Fibroblast of the aortic adventitia (primary cell): ENCODE measurements at regions not wholly inside any gene's neighbourhood (a gene's known extent, or its start where the extent isn't known, plus 50 kb on each side); places are given as distances from the start of the nearest gene placed in this dataset.

ENCODE experiments used
- DNase-seq: peaks from one replicate; pipeline ENCODE4 v3.0.0-alpha.2; 2010; ENCODE audit warnings: low read depth
- H3K4me3 ChIP-seq: 2 replicates; pipeline ENCODE4 v1.5.1; 2011; ENCODE audit warnings: low read depth, mild to moderate bottlenecking, control low read depth, low read length, moderate library complexity
- TF ChIP-seq, protein P1 (sequence below): IDR thresholded peaks from 2 replicates; pipeline ENCODE4 v1.5.1; 2011; ENCODE audit warnings: mild to moderate bottlenecking, low read length, control low read depth, inconsistent platforms; ENCODE audit not compliant: insufficient read depth

DNA sequence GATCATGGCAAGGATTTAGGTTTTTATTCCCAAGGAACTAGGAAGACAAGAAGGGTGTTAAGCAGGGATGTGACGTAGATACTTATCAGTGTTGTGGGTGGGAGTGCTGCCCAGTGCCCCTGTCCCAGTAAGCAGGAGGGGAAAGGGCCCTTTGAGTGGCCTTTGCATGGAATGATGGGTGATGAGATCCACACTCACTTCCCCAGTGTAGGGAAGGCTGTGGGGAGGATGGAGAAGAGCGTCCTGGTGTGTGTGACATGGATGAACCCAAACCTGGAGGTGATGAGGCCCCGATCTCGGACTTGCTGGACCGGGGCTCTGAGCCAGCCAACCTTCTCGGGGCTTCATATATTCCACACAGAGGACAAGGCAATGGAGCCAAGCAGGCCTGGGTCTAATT, 610.9 kb downstream of the CDH26 start:
- DNase-seq = no peak
- no peak overlapping the region for H3K4me3 ChIP-seq
- TF ChIP-seq, protein P1, sequence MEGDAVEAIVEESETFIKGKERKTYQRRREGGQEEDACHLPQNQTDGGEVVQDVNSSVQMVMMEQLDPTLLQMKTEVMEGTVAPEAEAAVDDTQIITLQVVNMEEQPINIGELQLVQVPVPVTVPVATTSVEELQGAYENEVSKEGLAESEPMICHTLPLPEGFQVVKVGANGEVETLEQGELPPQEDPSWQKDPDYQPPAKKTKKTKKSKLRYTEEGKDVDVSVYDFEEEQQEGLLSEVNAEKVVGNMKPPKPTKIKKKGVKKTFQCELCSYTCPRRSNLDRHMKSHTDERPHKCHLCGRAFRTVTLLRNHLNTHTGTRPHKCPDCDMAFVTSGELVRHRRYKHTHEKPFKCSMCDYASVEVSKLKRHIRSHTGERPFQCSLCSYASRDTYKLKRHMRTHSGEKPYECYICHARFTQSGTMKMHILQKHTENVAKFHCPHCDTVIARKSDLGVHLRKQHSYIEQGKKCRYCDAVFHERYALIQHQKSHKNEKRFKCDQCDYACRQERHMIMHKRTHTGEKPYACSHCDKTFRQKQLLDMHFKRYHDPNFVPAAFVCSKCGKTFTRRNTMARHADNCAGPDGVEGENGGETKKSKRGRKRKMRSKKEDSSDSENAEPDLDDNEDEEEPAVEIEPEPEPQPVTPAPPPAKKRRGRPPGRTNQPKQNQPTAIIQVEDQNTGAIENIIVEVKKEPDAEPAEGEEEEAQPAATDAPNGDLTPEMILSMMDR = no peak

DNA sequence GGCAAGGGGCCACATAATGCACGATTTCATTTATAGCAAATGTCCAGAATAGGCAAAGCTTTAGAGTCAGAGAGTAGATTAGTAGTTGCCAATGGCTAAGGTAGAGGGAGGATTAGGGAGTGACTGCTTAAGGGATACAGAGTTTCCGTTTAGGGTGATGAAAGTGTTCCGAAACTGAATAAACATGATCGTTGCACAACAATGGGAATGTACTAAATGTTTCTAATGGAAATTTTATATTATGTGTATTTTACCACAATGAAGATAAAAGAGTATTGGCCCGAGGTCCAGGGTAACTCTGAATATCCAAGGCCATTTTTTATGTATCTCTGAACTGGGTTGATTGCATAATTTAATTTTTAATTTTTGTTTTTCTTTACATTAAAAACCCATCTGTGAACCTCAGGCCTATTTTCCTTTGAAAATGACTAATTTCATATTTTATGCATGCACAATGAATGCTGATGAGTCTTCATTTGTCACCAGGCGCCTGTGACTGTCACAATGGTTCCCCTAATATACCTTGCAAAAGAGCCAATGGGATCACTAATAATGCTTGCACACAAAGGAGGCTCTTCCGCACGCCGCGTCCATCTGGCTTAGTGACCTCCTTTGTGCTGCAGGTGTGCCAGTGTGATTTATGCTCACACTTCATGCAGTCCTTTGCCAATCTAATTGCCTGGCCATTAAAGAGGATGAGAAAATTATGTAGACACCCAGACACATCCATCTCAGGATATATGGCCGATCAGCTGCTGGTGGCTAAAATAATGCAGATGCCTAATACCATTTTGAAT, 612.5 kb downstream of the CDH26 start:
- TF ChIP-seq, protein P1 = no peak
- no peak overlapping the region for H3K4me3 ChIP-seq
- no peak for DNase-seq

DNA sequence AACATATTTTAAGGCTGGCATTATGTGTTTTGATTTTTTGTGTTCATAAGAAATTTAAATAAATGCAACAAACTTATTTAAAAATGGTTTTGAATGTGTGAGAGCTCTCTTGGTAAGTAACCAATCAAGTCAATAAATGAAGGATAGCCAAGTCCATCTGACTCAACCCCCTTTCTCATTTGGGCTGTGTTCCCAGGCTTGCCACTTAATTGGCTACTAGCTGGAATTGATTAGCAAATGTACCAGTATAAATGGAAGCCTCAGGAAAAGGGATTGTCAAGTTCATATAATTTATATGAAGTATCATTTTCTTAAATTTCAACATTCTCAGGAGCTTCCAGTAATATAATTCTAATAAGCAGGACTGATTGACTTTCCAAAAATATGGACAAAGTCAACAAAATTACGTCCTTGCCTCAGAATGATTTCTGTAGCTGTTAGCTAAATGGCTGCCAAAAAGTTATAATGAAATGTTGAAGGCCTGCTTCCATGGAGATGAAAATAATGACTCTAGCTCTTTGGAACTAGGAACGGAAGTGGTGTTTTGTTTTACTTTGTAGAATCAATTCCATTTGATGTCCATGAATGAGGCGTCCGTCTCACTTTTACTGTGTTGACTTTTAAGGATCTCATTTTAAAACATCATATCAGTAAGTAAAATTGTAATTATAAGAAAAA, 614.9 kb downstream of the CDH26 start:
- DNase-seq = no peak
- TF ChIP-seq, protein P1 = no peak
- H3K4me3 ChIP-seq = no peak overlapping the region

DNA sequence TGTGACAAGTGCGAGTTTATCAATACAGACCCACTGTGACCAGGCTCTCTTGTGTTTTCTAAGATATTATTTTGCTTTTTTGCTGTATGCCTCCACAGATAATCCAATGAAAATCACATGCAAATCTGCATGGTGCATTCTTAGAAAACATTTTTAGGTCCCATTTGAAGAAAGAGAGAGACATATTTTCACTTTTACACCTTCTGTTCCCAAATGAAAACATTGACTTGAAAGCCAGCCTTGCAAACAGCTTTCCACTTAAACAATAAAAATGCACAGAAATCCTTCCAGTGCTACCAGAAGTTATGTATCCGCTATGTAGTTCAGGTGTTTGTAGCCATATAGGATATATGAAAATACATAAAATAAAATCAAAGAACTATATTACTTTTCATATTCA, 618.0 kb downstream of the CDH26 start:
- no peak overlapping the region for H3K4me3 ChIP-seq
- TF ChIP-seq, protein P1 = no peak
- DNase-seq = no peak

DNA sequence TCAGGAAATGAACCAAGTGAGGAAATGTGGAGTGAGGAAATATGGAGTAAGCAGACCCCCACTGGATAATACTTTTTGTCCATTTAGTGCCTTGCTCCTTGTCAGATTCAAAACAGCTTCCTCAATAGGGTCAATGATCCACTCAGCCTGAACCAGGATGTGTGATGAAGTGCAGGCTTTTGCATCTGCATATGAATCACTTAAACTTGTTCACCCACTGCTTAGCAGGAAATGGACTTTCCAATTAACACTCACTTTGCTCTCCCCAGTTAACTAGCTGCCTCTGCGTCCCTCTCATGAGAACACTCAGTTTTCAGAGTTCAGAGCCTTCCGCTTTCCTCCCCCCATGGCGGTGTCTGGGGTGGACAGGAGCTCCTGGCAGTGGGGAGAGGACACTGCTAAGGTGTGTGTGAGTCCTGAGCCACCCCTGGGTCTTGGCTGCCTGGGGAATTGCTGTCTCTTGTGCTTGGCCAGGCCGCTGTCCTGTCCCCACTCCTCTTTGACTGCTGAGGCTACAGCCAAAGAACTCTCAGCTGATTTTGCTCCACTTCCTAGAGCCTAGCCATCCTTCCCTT, 621.8 kb downstream of the CDH26 start:
- TF ChIP-seq, protein P1 = no peak

DNA sequence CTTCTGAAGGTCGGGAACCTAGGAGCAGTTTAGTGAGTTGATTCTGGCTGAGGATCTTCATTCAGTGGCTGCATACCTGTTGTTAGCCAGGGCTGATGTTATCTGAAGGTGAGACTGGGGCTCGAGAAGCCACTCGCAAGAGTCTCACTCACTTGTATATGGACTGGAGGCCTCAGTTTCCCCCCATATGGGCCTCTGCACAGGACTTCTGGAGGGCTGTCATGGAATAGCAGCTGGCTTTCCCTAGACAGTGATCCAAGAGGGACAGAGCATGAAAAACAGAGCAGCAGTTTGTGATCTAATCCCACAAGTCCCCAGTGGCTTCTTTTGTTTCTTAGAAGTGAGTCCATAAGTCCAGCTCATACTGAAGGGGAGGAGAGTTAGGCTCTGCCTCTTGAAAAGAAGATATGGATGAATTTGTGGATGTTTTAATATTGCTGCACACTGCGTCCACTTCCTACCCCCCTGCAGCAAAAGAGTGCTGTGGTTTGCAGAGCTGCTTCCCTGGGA, 623.4 kb downstream of the CDH26 start:
- TF ChIP-seq, protein P1 = no peak
- DNase-seq = no peak
- H3K4me3 ChIP-seq = no peak overlapping the region

More for the DNA sequence above, 621.8 kb downstream of the CDH26 start:
- H3K4me3 ChIP-seq = no peak overlapping the region
- DNase-seq = no peak
